Activated naive CD8-positive, alpha-beta T cell treated with anti-CD3 and anti-CD28 coated beads, Interleukin-2, amount 10 ng/mL, durations not matched to agents 7 days and 5 days (primary cell): ENCODE measurements at regions not wholly inside any gene's neighbourhood (a gene's known extent, or its start where the extent isn't known, plus 50 kb on each side); places are given as distances from the start of the nearest gene placed in this dataset.

ENCODE experiments used
- ATAC-seq: fragments of 150-1000 bp; cut with Tn5 transposase; one replicate; pipeline ENCODE4 v1.10.0; 2021; ENCODE audit warnings: low read depth, moderate library complexity
- POLR2A ChIA-PET: fragments of 350-600 bp; sonication (Branson Sonifier 250); formaldehyde crosslinking; loops from one replicate; lab custom pipeline; 2021; ENCODE audit warnings: antibody characterized with exemption; lab: Charles Lee
- DNase-seq: peaks from one replicate; pipeline ENCODE4 v3.0.0; 2021
- H3K27ac Mint-ChIP-seq: one replicate; pipeline ENCODE4 v1.8.0; 2022; ENCODE audit warnings: mild to moderate bottlenecking, mixed read lengths
- H3K27me3 Mint-ChIP-seq: one replicate; pipeline ENCODE4 v1.8.0; 2022; ENCODE audit warnings: mild to moderate bottlenecking, moderate library complexity, mixed read lengths
- H3K36me3 Mint-ChIP-seq: one replicate; pipeline ENCODE4 v1.8.0; 2021; ENCODE audit warnings: mild to moderate bottlenecking, mixed read lengths
- H3K4me1 Mint-ChIP-seq: one replicate; pipeline ENCODE4 v1.8.0; 2021; ENCODE audit warnings: mixed read lengths
- H3K4me3 Mint-ChIP-seq: one replicate; pipeline ENCODE4 v1.8.0; 2022; ENCODE audit warnings: mild to moderate bottlenecking, moderate library complexity, mixed read lengths
- H3K9me3 Mint-ChIP-seq: one replicate; pipeline ENCODE4 v1.8.0; 2021; ENCODE audit warnings: mixed read lengths

DNA sequence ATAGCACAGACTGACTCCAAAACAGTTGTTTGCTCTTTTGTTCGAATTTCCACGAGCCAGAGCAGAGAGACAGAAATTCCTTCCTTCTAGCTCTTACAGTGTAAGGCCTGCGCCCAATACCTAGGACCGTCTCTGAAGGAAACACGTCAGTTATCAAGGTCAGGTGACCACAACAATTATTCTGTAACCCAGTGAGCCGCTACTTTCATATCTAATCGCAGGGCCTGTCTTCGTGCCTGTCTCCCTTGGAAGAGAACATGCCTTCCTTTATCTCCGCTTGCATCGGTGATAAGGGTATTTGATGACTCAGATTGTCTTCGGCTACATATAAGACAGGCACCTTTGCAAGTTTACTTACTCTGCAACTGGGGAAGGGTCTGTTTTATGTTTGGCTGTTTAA lies 288.0 kb downstream of the MAF start:
- DNase-seq (no peak), ATAC-seq (no peak)
- no peak overlapping the region for H3K4me3 Mint-ChIP-seq
- POLR2A ChIA-PET = no interaction called here
- no peak overlapping the region for H3K27ac Mint-ChIP-seq
- H3K4me1 Mint-ChIP-seq = no peaks in the 10 kb centered on the region
- H3K9me3 Mint-ChIP-seq = no peaks in the 10 kb centered on the region
- H3K36me3 Mint-ChIP-seq = no peaks in the 10 kb centered on the region
- H3K27me3 Mint-ChIP-seq = peaks cover 24% of the 10 kb centered on the region

DNA sequence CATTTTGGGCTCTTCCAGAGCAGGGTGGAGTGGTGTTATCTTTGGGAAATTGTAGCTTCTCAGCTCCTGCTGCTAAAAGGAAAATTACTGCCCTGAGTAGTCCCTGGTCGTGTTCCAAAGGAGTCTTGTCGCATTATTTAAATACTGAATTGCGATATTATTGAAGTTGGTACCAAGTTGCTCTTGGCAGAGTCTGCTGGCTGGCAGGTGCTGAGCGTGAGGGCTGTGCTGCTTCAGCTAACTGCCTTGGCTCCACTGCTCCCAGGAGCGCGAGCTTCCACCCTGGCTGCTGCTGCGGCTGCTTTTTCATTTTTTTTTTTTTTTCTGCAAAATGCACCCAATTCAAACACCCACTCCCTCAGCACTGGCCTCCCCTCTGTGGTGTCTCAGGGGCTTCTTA lies 289.8 kb downstream of the MAF start:
- H3K4me1 Mint-ChIP-seq = no peaks in the 10 kb centered on the region
- H3K27ac Mint-ChIP-seq = no peak overlapping the region
- POLR2A ChIA-PET = interaction anchor here (0.7 kb wide), 1 partner anchor 10 kb away, joined by 3 read pairs; no protein-coding TSS in a partner anchor
- no peak for DNase-seq
- H3K27me3 Mint-ChIP-seq = peaks cover 19% of the 10 kb centered on the region
- H3K9me3 Mint-ChIP-seq = no peaks in the 10 kb centered on the region
- no peaks in the 10 kb centered on the region for H3K36me3 Mint-ChIP-seq
- no peak for ATAC-seq
- H3K4me3 Mint-ChIP-seq = no peak overlapping the region

DNA sequence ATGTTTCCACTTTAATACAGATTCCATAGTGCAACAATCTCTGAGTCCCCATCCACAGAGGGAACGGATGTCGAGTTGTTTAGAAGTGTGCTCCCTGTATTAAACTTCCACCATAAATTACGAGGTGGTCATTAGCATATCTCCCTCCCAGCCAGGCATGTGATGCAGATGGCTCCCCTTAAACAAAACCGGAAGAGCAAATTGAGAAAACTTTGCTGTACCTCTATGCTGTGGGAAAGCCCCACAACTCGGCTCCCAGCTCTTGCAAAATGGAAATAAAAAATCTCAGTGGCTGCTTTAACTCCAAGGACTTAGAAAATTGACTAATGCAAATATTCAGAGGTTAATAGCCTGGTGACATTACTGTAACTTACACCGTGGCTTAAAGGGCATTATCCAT lies 290.9 kb downstream of the MAF start:
- Mint-ChIP-seq H3K36me3 (no peaks in the 10 kb centered on the region), H3K27ac (no peak overlapping the region), H3K9me3 (no peaks in the 10 kb centered on the region), H3K4me1 (no peaks in the 10 kb centered on the region), H3K4me3 (no peak overlapping the region), H3K27me3 (peaks cover 20% of the 10 kb centered on the region)
- DNase-seq (no peak), ATAC-seq (no peak)
- POLR2A ChIA-PET = no interaction called here

DNA sequence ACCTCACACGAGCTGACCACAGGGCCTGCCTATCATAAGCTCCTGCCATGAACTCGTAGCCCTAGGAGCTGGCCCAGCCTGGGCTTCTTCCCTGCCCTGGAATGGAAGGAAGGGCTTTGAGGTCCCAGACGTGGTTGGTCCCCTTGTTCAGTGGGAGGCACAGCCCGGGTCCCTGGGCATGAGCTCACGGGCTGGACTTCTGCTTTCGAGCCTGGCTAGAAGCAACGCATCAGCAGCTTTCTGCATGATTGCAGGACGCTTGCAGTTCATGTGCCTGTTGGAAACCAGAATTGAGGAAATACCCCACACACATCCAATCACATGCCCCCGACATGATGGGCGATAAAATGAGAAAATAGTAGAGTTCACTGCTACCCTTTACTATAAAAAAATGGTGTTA lies 293.3 kb downstream of the MAF start:
- POLR2A ChIA-PET = no interaction called here
- Mint-ChIP-seq H3K9me3 (no peaks in the 10 kb centered on the region), H3K4me3 (no peak overlapping the region), H3K36me3 (no peaks in the 10 kb centered on the region), H3K27ac (no peak overlapping the region), H3K4me1 (no peaks in the 10 kb centered on the region), H3K27me3 (peaks cover 31% of the 10 kb centered on the region)
- no peak for ATAC-seq
- DNase-seq = no peak

DNA sequence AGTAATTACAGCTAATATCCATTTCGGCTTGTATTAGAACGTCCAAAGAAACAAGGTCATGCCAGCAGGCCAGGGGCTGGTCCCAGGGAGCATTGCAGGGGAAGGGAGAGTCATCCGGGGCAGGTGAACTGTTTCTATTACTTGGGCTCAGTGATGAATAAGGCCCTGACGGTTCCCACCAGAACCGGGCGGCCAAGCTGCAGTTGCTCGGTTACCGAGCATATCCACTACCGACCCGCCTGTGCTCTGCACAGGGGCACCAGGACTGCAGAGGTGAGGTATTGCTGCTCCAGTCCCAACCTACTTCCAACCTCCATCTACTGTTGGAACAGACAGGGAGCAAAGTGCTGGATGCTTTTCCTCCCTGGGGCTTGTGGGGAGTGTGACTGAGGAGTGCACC lies 295.5 kb downstream of the MAF start:
- POLR2A ChIA-PET = no interaction called here
- no peak overlapping the region for H3K4me3 Mint-ChIP-seq
- no peaks in the 10 kb centered on the region for H3K36me3 Mint-ChIP-seq
- no peak overlapping the region for H3K27ac Mint-ChIP-seq
- ATAC-seq (no peak), DNase-seq (no peak)
- no peaks in the 10 kb centered on the region for H3K4me1 Mint-ChIP-seq
- peaks cover 30% of the 10 kb centered on the region for H3K27me3 Mint-ChIP-seq
- no peaks in the 10 kb centered on the region for H3K9me3 Mint-ChIP-seq

DNA sequence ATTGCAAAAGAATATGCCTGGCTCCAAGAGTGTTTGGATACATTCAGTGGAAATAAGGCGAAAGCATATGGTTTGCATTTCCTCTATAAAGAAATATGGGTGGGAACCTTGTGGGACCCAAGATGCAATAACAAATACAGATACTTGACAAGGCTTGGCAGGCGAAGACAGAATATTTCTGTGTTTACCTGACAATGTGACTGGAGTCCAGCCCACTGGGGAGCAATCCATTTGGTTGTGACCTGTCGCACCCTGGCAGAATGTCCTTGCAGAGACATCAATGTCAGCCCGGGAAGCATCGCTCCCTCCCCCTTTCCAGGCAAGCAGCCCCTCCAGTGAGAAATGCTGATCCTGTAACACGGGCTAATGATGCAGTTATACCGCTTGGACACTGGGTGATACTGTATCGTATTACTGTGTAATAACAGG lies 296.6 kb downstream of the MAF start:
- Mint-ChIP-seq H3K4me1 (no peaks in the 10 kb centered on the region), H3K27ac (no peak overlapping the region), H3K9me3 (no peaks in the 10 kb centered on the region), H3K36me3 (no peaks in the 10 kb centered on the region), H3K27me3 (peaks cover 28% of the 10 kb centered on the region), H3K4me3 (no peak overlapping the region)
- no peak for DNase-seq
- ATAC-seq = no peak
- POLR2A ChIA-PET = no interaction called here

DNA sequence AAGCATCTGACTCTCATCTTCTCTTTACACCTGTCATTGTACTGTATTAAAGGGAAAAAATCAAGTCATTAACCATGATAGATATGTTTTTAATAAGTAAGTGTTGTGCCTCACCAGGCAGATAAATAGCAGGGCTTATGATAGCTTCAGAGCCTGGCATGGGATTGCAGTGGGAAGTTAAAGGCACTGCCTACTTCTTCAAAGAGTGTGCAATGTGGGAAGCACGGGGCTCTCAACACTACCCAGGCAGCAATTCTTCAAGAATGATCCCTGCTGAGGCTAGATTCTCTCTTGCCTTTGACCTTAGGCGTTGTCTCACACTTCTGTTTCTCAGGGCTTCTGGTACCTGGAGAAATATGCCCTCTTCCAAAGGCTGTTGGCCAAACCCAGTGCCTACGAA lies 297.3 kb downstream of the MAF start:
- no peak overlapping the region for H3K4me3 Mint-ChIP-seq
- ATAC-seq = no peak
- H3K27me3 Mint-ChIP-seq = peaks cover 27% of the 10 kb centered on the region
- POLR2A ChIA-PET = no interaction called here
- DNase-seq = no peak
- H3K4me1 Mint-ChIP-seq = no peaks in the 10 kb centered on the region
- H3K9me3 Mint-ChIP-seq = no peaks in the 10 kb centered on the region
- H3K27ac Mint-ChIP-seq = no peak overlapping the region
- H3K36me3 Mint-ChIP-seq = no peaks in the 10 kb centered on the region

DNA sequence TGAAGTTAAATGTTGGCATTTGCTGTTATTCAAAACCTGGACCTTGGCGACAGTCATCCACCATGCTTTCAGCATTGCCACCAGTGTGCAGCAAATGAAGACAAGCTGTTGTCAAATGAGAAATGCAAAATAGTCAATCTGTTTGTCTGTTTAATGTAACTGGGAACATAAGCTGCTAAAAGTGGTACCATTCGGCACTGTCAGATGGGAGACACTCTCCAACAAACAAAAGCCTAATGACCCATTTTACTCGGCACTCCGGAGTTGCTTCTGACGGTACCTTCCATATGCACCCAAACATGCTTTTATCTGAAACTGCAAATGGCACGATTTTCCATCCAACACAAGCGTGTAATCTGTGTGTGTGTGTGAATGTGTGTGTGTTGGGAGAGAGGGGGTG lies 297.8 kb downstream of the MAF start:
- H3K9me3 Mint-ChIP-seq = no peaks in the 10 kb centered on the region
- no peak overlapping the region for H3K4me3 Mint-ChIP-seq
- ATAC-seq (no peak), DNase-seq (no peak)
- POLR2A ChIA-PET = no interaction called here
- H3K36me3 Mint-ChIP-seq = no peaks in the 10 kb centered on the region
- H3K4me1 Mint-ChIP-seq = no peaks in the 10 kb centered on the region
- no peak overlapping the region for H3K27ac Mint-ChIP-seq
- H3K27me3 Mint-ChIP-seq = peaks cover 28% of the 10 kb centered on the region

DNA sequence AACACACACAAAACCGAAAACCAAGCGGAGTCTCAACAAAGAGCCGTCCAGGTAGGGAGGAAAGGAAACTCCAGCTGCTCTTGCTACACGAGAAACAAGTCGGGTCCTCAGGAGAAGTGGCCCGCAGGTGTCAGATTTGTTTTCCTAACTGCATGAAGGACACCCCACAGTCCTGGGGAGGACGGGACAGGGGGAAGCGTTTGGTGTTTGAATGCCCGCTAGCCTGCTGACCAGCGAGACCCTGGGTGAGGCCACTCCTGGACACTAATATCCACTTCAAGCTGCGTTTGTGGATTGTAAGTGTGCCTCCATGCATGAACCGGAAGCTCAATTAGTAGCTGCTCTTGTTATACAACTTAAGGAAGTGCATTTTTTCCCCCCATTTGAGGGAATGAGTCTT lies 299.5 kb downstream of the MAF start:
- H3K4me1 Mint-ChIP-seq = peaks cover 10% of the 10 kb centered on the region
- ATAC-seq = no peak
- POLR2A ChIA-PET = no interaction called here
- no peak overlapping the region for H3K4me3 Mint-ChIP-seq
- DNase-seq = no peak
- no peak overlapping the region for H3K27ac Mint-ChIP-seq
- H3K9me3 Mint-ChIP-seq = no peaks in the 10 kb centered on the region
- H3K27me3 Mint-ChIP-seq = peaks cover 26% of the 10 kb centered on the region
- H3K36me3 Mint-ChIP-seq = no peaks in the 10 kb centered on the region

DNA sequence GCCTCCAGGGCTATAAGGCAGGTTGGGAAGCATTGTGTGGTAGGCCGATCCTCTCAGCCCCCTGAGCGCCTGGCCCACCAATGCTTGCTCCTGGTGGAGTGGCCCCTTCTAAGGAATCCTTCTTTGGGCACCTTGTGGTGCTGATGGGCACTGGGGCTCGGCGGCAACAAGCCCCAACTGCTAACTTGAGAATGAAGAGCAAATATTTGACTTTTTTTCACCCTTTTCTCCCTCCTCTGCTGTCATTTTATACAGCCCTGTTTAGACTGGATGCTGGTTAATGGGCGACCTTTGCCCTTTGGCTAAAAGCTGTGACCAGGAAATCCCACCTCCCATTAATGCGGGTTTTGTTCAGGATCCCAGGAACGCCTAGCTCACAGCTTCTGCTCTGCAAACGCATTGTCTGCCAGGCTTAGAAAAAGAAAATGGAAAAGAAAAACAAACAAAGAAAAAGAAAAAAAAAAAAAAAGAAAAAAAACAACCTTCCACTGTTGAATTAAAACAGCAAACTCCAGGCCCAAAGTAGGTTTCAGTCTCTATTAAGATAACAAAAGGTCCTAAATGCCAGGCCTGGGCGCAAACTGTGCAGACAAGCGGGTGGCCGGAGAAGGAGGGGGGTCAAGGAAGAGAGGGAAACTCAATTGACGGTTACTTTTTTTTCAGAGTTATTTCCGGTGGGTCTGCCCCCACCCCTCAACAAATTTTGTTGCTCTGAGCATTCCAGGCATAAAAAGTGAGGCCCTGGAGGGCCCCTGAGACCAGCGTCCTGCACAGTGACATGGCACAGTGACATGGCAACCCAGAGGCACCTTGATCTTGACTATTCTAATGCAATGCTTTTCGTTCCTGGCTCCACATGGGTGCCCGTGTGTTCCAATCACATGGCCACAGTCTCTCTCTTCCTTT lies 301.4 kb downstream of the MAF start:
- Mint-ChIP-seq H3K27me3 (peaks cover 25% of the 10 kb centered on the region), H3K4me1 (peaks cover 10% of the 10 kb centered on the region), H3K36me3 (no peaks in the 10 kb centered on the region), H3K27ac (no peak overlapping the region), H3K4me3 (no peak overlapping the region), H3K9me3 (no peaks in the 10 kb centered on the region)
- ATAC-seq (no peak), DNase-seq (no peak)
- POLR2A ChIA-PET = no interaction called here

DNA sequence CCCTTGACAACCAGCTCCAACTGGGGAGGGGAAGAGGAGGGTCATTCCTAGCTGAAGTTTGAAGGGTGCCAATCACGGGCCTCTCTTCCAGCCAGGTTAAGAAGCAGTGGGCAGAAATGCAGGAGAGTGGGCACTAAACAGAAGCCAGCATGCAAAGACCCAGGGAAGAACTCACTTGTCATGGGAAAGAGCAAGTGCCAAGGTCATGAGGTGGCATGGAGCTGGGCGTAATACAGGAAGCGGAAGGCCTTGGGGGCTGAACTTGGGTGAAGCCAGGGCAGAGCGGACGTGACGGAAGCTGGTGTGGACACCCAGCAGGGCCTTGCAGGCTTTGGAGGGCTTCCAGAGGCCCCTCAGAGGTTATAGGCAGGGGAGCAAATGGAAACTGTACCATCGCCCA lies 302.1 kb downstream of the MAF start:
- no peak for ATAC-seq
- H3K36me3 Mint-ChIP-seq = peaks cover 2% of the 10 kb centered on the region
- POLR2A ChIA-PET = no interaction called here

DNA sequence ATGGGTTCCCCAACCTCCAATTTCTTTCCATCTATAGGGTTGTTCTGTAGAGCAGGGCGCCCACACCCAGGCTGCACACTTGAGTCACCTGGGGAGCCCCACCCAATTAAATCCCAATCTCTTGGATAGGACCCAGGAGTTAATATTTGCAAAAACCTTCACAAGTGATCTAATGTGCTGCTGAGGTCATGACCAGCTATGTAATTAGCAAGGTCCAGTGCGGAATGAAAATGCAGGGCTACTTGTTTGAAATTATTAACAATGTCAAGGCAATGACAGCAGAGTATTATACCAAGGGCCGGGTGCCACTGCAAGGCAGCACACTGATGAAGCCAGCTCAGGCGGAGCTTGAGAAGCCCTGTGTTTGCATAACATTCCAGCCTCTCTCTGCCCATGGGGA lies 302.7 kb downstream of the MAF start:
- Mint-ChIP-seq H3K27ac (no peak overlapping the region), H3K27me3 (peaks cover 26% of the 10 kb centered on the region), H3K4me3 (no peak overlapping the region), H3K36me3 (peaks cover 2% of the 10 kb centered on the region), H3K4me1 (peaks cover 12% of the 10 kb centered on the region), H3K9me3 (peaks cover 2% of the 10 kb centered on the region)
- POLR2A ChIA-PET = no interaction called here
- DNase-seq (no peak), ATAC-seq (no peak)

More for the DNA sequence above, 302.1 kb downstream of the MAF start:
- Mint-ChIP-seq H3K4me3 (no peak overlapping the region), H3K27ac (no peak overlapping the region), H3K9me3 (peaks cover 2% of the 10 kb centered on the region), H3K4me1 (peaks cover 12% of the 10 kb centered on the region), H3K27me3 (peaks cover 25% of the 10 kb centered on the region)
- DNase-seq = no peak

DNA sequence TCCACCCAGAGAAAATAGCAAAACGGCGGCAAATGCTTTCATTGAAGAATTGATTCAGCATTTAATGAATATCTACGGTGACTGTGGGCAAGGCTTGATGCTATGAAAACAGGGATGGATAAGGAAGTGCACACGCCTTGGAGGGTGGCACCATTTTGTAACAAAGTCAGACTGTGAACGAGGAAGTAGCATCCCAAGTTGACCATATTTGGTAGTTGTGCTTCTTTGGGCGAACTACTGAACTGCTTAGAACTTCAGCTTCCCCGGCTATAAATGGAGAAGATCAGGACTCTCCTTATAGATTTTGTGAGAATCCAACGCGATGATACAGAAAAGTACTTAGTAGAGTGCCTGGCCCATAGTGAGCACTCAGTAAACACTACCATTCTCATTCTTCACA lies 303.2 kb downstream of the MAF start:
- DNase-seq (no peak), ATAC-seq (no peak)
- Mint-ChIP-seq H3K4me1 (peaks cover 12% of the 10 kb centered on the region), H3K27me3 (peaks cover 23% of the 10 kb centered on the region), H3K27ac (no peak overlapping the region), H3K9me3 (peaks cover 2% of the 10 kb centered on the region), H3K36me3 (peaks cover 2% of the 10 kb centered on the region), H3K4me3 (no peak overlapping the region)
- POLR2A ChIA-PET = no interaction called here

DNA sequence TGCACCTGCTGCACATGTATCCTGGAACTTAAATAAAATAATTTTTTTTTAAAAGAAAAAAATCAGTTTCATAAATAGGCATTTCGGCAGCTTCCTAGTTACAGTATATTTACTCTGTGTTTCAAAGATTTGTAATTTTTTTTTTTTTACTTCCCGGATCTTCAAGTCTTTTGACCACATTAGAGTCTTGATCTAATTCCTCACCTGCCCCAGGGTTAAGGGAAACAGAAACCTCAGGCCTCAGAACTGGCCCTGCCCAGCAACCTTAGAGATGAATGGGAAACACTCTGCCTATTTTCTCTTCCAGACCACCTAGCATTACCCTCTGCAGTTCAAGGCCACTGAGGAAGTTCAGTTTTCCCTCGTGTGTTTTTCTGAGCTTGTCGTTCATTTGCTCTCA lies 304.0 kb downstream of the MAF start:
- Mint-ChIP-seq H3K36me3 (peaks cover 2% of the 10 kb centered on the region), H3K4me1 (peaks cover 12% of the 10 kb centered on the region), H3K27ac (no peak overlapping the region), H3K9me3 (peaks cover 2% of the 10 kb centered on the region), H3K4me3 (no peak overlapping the region), H3K27me3 (peaks cover 23% of the 10 kb centered on the region)
- POLR2A ChIA-PET = no interaction called here
- no peak for ATAC-seq
- no peak for DNase-seq
